ENCODE measurements at regions not wholly inside any gene's neighbourhood (a gene's known extent, or its start where the extent isn't known, plus 50 kb on each side); places are given as distances from the start of the nearest gene placed in this dataset.

DNA sequence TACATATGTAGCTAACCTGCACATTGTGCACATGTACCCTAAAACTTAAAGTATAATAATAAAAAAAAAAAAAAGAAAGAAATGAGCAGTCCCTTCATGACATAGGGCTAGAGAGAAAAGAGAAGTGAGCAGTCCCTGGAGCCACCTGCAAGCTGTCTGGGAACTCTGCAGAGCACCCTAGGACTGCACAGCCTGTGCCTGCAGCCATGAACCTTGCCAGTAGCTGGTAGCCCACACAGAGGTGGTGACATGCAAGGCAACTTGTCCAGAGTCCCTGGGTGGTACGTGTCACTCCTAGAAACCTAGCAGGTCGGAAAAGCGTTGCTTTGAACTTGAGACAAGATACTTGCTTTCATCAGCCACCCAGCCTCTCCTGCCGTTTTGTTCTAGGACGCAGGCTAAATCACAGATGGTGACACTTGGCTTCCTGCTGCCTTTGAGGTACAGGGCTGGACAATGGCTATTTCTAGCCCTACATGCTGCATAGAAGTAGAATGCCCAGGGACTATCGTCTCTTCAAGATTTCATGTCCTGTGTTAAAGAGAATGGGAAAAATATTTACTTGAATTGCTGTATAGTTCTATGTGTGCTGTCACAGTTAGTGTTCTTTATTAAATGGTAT is 260.9 kb downstream of the LTN1 start:
- ChIA-PET POLR2A (no interaction called here), CTCF (no interaction called here)
- Mint-ChIP-seq H3K36me3 (no peaks in the 10 kb centered on the region), H3K27ac (no peak overlapping the region), H3K27me3 (ENCODE audit: low read depth) (no peaks in the 10 kb centered on the region; the same call in 1 of the 2 replicates), H3K9me3 (peaks cover 7% of the 10 kb centered on the region), H3K4me3 (no peak overlapping the region), H3K4me1 (peaks cover 6% of the 10 kb centered on the region; the same call in 1 of the 2 replicates)
- no peak for TF ChIP-seq MXD4 (CRISPR knock-in tag; IDR thresholded peaks at IDR 0.05; ENCODE audit: borderline replicate concordance)
- no peak for TF ChIP-seq GTF2I (CRISPR knock-in tag; conservative IDR thresholded peaks at IDR 0.05)
- TF ChIP-seq, protein P1, sequence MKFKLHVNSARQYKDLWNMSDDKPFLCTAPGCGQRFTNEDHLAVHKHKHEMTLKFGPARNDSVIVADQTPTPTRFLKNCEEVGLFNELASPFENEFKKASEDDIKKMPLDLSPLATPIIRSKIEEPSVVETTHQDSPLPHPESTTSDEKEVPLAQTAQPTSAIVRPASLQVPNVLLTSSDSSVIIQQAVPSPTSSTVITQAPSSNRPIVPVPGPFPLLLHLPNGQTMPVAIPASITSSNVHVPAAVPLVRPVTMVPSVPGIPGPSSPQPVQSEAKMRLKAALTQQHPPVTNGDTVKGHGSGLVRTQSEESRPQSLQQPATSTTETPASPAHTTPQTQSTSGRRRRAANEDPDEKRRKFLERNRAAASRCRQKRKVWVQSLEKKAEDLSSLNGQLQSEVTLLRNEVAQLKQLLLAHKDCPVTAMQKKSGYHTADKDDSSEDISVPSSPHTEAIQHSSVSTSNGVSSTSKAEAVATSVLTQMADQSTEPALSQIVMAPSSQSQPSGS (CRISPR knock-in tag; IDR thresholded peaks at IDR 0.05; ENCODE audit: borderline replicate concordance, low read depth) = no peak
- TF ChIP-seq RORB (CRISPR knock-in tag; IDR thresholded peaks at IDR 0.05) = no peak
- TF ChIP-seq KAT7 (CRISPR knock-in tag; IDR thresholded peaks at IDR 0.05; ENCODE audit: borderline replicate concordance) = no peak
- TF ChIP-seq, protein P2, sequence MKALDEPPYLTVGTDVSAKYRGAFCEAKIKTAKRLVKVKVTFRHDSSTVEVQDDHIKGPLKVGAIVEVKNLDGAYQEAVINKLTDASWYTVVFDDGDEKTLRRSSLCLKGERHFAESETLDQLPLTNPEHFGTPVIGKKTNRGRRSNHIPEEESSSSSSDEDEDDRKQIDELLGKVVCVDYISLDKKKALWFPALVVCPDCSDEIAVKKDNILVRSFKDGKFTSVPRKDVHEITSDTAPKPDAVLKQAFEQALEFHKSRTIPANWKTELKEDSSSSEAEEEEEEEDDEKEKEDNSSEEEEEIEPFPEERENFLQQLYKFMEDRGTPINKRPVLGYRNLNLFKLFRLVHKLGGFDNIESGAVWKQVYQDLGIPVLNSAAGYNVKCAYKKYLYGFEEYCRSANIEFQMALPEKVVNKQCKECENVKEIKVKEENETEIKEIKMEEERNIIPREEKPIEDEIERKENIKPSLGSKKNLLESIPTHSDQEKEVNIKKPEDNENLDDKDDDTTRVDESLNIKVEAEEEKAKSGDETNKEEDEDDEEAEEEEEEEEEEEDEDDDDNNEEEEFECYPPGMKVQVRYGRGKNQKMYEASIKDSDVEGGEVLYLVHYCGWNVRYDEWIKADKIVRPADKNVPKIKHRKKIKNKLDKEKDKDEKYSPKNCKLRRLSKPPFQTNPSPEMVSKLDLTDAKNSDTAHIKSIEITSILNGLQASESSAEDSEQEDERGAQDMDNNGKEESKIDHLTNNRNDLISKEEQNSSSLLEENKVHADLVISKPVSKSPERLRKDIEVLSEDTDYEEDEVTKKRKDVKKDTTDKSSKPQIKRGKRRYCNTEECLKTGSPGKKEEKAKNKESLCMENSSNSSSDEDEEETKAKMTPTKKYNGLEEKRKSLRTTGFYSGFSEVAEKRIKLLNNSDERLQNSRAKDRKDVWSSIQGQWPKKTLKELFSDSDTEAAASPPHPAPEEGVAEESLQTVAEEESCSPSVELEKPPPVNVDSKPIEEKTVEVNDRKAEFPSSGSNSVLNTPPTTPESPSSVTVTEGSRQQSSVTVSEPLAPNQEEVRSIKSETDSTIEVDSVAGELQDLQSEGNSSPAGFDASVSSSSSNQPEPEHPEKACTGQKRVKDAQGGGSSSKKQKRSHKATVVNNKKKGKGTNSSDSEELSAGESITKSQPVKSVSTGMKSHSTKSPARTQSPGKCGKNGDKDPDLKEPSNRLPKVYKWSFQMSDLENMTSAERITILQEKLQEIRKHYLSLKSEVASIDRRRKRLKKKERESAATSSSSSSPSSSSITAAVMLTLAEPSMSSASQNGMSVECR (CRISPR knock-in tag; IDR thresholded peaks at IDR 0.05; ENCODE audit: borderline replicate concordance) = no peak
- TF ChIP-seq JAZF1 (CRISPR knock-in tag; IDR thresholded peaks at IDR 0.05) = no peak
- TF ChIP-seq, protein P3, sequence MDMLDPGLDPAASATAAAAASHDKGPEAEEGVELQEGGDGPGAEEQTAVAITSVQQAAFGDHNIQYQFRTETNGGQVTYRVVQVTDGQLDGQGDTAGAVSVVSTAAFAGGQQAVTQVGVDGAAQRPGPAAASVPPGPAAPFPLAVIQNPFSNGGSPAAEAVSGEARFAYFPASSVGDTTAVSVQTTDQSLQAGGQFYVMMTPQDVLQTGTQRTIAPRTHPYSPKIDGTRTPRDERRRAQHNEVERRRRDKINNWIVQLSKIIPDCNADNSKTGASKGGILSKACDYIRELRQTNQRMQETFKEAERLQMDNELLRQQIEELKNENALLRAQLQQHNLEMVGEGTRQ (CRISPR knock-in tag; IDR thresholded peaks at IDR 0.05) = no peak
- DNase-seq (ENCODE audit: low spot score) (no peak), ATAC-seq (no peak)

DNA sequence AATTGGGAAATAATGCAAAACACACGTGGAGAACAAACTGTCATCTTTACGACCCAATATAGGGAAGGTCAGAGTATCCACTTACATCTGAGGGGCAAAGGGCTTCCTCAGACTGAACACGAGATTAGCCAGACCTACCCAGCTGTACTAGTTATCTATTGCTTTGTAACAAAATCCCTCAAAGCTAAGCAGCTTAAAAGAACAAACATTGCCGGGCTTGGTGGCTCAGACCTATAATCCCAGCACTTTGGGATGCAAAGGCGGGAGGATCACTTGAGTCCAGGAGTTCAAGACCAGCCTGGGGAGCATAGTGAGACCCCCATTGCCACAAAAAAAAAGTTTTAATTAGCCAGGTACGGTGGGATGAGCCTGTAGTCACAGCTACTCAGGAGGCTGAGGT is 262.8 kb downstream of the LTN1 start:
- ATAC-seq (no peak), DNase-seq (ENCODE audit: low spot score) (no peak)
- ChIA-PET CTCF (interaction anchor here (1.6 kb wide), 1 partner anchor 15 kb away, joined by 6 read pairs; no protein-coding TSS in a partner anchor), POLR2A (interaction anchor here (0.6 to 0.7 kb wide), 2 partner anchors 303 to 372 kb away, joined by 3 read pairs; no protein-coding TSS in a partner anchor)
- Mint-ChIP-seq H3K4me1 (peaks cover 9% of the 10 kb centered on the region; the same call in 1 of the 2 replicates), H3K36me3 (no peaks in the 10 kb centered on the region), H3K27ac (no peak overlapping the region), H3K9me3 (no peaks in the 10 kb centered on the region; the same call in 1 of the 2 replicates), H3K4me3 (no peak overlapping the region), H3K27me3 (ENCODE audit: low read depth) (no peaks in the 10 kb centered on the region; the same call in 1 of the 2 replicates)
- TF ChIP-seq, protein P4, sequence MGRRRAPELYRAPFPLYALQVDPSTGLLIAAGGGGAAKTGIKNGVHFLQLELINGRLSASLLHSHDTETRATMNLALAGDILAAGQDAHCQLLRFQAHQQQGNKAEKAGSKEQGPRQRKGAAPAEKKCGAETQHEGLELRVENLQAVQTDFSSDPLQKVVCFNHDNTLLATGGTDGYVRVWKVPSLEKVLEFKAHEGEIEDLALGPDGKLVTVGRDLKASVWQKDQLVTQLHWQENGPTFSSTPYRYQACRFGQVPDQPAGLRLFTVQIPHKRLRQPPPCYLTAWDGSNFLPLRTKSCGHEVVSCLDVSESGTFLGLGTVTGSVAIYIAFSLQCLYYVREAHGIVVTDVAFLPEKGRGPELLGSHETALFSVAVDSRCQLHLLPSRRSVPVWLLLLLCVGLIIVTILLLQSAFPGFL (CRISPR knock-in tag; IDR thresholded peaks at IDR 0.05; ENCODE audit: borderline replicate concordance) = no peak
- TF ChIP-seq, protein P5, sequence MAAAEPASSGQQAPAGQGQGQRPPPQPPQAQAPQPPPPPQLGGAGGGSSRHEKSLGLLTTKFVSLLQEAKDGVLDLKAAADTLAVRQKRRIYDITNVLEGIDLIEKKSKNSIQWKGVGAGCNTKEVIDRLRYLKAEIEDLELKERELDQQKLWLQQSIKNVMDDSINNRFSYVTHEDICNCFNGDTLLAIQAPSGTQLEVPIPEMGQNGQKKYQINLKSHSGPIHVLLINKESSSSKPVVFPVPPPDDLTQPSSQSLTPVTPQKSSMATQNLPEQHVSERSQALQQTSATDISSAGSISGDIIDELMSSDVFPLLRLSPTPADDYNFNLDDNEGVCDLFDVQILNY (CRISPR knock-in tag; IDR thresholded peaks at IDR 0.05) = no peak
- TF ChIP-seq, protein P6, sequence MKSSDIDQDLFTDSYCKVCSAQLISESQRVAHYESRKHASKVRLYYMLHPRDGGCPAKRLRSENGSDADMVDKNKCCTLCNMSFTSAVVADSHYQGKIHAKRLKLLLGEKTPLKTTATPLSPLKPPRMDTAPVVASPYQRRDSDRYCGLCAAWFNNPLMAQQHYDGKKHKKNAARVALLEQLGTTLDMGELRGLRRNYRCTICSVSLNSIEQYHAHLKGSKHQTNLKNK (CRISPR knock-in tag; IDR thresholded peaks at IDR 0.05) = no peak
- TF ChIP-seq, protein P7, sequence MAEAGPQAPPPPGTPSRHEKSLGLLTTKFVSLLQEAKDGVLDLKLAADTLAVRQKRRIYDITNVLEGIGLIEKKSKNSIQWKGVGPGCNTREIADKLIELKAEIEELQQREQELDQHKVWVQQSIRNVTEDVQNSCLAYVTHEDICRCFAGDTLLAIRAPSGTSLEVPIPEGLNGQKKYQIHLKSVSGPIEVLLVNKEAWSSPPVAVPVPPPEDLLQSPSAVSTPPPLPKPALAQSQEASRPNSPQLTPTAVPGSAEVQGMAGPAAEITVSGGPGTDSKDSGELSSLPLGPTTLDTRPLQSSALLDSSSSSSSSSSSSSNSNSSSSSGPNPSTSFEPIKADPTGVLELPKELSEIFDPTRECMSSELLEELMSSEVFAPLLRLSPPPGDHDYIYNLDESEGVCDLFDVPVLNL (CRISPR knock-in tag; IDR thresholded peaks at IDR 0.05; ENCODE audit: borderline replicate concordance, low read depth) = no peak
- TF ChIP-seq NR3C1 (CRISPR knock-in tag; conservative IDR thresholded peaks at IDR 0.05; ENCODE audit: low read depth) (no peak), ZNF138 (CRISPR knock-in tag; conservative IDR thresholded peaks at IDR 0.05) (no peak), IRF2 (CRISPR knock-in tag; IDR thresholded peaks at IDR 0.05; ENCODE audit: borderline replicate concordance, low read depth) (no peak), ZNF121 (CRISPR knock-in tag; IDR thresholded peaks at IDR 0.05) (no peak), EMX1 (CRISPR knock-in tag; IDR thresholded peaks at IDR 0.05) (no peak)
- TF ChIP-seq, protein P8, sequence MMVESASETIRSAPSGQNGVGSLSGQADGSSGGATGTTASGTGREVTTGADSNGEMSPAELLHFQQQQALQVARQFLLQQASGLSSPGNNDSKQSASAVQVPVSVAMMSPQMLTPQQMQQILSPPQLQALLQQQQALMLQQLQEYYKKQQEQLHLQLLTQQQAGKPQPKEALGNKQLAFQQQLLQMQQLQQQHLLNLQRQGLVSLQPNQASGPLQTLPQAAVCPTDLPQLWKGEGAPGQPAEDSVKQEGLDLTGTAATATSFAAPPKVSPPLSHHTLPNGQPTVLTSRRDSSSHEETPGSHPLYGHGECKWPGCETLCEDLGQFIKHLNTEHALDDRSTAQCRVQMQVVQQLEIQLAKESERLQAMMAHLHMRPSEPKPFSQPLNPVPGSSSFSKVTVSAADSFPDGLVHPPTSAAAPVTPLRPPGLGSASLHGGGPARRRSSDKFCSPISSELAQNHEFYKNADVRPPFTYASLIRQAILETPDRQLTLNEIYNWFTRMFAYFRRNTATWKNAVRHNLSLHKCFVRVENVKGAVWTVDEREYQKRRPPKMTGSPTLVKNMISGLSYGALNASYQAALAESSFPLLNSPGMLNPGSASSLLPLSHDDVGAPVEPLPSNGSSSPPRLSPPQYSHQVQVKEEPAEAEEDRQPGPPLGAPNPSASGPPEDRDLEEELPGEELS (CRISPR knock-in tag; IDR thresholded peaks at IDR 0.05) = no peak
- TF ChIP-seq, protein P9, sequence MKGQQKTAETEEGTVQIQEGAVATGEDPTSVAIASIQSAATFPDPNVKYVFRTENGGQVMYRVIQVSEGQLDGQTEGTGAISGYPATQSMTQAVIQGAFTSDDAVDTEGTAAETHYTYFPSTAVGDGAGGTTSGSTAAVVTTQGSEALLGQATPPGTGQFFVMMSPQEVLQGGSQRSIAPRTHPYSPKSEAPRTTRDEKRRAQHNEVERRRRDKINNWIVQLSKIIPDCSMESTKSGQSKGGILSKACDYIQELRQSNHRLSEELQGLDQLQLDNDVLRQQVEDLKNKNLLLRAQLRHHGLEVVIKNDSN (CRISPR knock-in tag; IDR thresholded peaks at IDR 0.05) = no peak
